Type B pancreatic cell (in vitro differentiated cells): ENCODE measurements at regions not wholly inside any gene's neighbourhood (a gene's known extent, or its start where the extent isn't known, plus 50 kb on each side); places are given as distances from the start of the nearest gene placed in this dataset.

ENCODE experiments used
- DNase-seq: peaks from one replicate; pipeline ENCODE4 v3.0.0; 2021; ENCODE audit warnings: mixed read lengths; ENCODE audit not compliant: unreplicated experiment; ENCODE audit errors: extremely low spot score
- H3K27ac Mint-ChIP-seq: 2 replicates; pipeline ENCODE4 v1.8.0; 2021; ENCODE audit warnings: mild to moderate bottlenecking, mixed read lengths
- H3K27me3 Mint-ChIP-seq: 2 replicates; pipeline ENCODE4 v1.8.0; 2021; ENCODE audit warnings: mixed read lengths
- H3K36me3 Mint-ChIP-seq: 2 replicates; pipeline ENCODE4 v1.8.0; 2021; ENCODE audit warnings: mixed read lengths
- H3K4me1 Mint-ChIP-seq: one replicate; pipeline ENCODE4 v1.8.0; 2021; ENCODE audit warnings: mixed read lengths; ENCODE audit not compliant: unreplicated experiment
- H3K4me3 Mint-ChIP-seq: 2 replicates; pipeline ENCODE4 v1.8.0; 2021; ENCODE audit warnings: mild to moderate bottlenecking, mixed read lengths
- H3K9me3 Mint-ChIP-seq: 2 replicates; pipeline ENCODE4 v1.8.0; 2021; ENCODE audit warnings: mixed read lengths
- TF ChIP-seq, protein P1 (sequence below): fragments of 200-600 bp; sonication (generic); conservative IDR thresholded peaks from 2 replicates; pipeline ENCODE4 v1.5.0; 2021; ENCODE audit warnings: antibody characterized with exemption, mild to moderate bottlenecking

DNA sequence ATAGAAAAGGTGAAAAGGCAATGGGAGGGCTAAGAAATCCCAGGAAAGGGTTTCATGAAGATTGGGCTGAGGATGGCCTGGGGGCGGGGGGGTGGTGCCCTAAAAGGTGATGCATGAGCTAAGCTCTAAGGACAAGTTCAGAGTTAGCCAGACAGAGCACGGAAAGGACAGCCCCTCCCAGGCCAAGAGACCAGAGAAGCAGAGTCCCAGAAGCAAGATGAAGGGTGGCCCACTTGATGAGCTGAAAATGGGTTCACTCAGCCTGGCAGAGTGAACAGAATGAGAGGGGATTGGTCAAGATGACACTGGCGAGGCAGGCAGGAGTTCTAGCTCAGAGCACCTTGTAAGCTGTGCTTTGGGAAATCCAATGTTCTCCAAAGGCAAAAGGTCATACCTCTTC, 89.4 kb upstream of the GPR26 start:
- Mint-ChIP-seq H3K27ac (no peak overlapping the region), H3K27me3 (peaks cover 85% of the 10 kb centered on the region), H3K9me3 (no peaks in the 10 kb centered on the region), H3K4me3 (no peak overlapping the region), H3K36me3 (no peaks in the 10 kb centered on the region), H3K4me1 (no peaks in the 10 kb centered on the region)
- no peak for DNase-seq
- TF ChIP-seq, protein P1, sequence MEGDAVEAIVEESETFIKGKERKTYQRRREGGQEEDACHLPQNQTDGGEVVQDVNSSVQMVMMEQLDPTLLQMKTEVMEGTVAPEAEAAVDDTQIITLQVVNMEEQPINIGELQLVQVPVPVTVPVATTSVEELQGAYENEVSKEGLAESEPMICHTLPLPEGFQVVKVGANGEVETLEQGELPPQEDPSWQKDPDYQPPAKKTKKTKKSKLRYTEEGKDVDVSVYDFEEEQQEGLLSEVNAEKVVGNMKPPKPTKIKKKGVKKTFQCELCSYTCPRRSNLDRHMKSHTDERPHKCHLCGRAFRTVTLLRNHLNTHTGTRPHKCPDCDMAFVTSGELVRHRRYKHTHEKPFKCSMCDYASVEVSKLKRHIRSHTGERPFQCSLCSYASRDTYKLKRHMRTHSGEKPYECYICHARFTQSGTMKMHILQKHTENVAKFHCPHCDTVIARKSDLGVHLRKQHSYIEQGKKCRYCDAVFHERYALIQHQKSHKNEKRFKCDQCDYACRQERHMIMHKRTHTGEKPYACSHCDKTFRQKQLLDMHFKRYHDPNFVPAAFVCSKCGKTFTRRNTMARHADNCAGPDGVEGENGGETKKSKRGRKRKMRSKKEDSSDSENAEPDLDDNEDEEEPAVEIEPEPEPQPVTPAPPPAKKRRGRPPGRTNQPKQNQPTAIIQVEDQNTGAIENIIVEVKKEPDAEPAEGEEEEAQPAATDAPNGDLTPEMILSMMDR: no peak

DNA sequence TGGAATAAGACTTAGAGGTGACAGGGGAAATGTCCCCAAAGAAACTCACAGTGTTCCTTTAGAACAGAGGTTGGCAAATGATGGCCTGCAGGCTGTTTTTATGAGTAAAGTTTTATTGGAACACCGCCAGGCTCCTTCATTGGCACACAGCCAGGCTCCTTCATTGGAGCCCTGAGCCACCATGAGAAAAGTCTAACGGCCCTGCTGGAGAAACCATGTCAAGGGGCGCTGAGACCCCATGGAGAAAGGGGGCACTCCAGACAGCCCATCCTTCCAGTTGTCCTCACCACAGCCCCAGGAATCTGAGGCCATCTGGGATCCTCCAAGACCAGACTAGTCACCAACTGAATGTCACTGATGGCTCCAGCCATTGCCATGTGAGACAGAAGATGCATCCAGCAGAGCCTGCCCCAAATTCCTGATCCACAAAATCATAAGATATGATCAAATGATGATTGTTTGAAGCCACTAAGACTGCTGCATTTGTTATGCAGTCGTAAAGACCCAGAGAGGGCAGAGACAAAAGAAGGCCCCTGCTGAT, 88.2 kb upstream of the GPR26 start:
- TF ChIP-seq, protein P1: no peak
- no peak overlapping the region for H3K4me3 Mint-ChIP-seq
- no peaks in the 10 kb centered on the region for H3K36me3 Mint-ChIP-seq
- no peaks in the 10 kb centered on the region for H3K9me3 Mint-ChIP-seq
- H3K27ac Mint-ChIP-seq: no peak overlapping the region
- H3K27me3 Mint-ChIP-seq: peaks cover 86% of the 10 kb centered on the region
- no peak for DNase-seq
- H3K4me1 Mint-ChIP-seq: no peaks in the 10 kb centered on the region

DNA sequence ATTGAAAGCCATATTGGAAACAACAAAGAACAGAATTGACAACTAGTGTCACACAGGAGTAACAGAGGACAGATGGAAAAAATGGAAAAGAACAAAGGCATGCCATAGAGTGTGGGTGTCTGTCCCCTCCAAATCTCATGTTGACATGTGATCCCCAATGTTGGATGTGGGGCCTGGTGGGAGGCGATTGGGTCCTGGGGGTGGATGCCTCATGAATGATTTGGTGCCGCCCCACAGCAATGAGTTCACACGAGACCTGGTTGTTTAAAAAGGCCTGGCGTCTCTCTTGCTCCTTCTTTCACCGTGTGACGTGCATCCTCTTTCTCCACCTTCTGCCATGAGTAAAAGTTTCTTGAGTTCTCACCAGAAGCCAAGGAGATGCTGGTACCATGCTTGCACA, 87.4 kb upstream of the GPR26 start:
- TF ChIP-seq, protein P1: no peak
- no peak overlapping the region for H3K27ac Mint-ChIP-seq
- no peaks in the 10 kb centered on the region for H3K9me3 Mint-ChIP-seq
- no peak overlapping the region for H3K4me3 Mint-ChIP-seq
- no peaks in the 10 kb centered on the region for H3K36me3 Mint-ChIP-seq
- H3K4me1 Mint-ChIP-seq: no peaks in the 10 kb centered on the region
- H3K27me3 Mint-ChIP-seq: peaks cover 86% of the 10 kb centered on the region
- no peak for DNase-seq

DNA sequence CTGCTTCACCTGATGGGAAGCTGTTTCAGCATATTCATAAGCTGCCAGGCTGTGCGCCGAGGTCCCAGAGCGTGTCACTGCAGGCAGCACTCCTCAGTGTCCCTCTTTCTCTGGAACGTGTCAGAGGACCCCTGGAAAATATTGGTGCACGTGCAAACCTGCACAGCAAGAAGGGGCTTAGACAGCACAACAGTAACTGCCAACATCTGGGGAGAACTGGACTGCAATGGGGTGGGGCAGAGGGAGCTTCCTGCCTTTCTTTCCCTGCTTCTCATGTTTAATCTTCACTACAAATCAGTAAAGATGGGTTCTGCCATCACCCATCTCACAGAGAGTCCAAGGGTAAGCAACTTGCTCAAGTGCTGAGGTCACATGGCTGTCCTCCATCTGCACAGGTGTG, 86.5 kb upstream of the GPR26 start:
- Mint-ChIP-seq H3K4me3 (no peak overlapping the region), H3K4me1 (no peaks in the 10 kb centered on the region)

DNA sequence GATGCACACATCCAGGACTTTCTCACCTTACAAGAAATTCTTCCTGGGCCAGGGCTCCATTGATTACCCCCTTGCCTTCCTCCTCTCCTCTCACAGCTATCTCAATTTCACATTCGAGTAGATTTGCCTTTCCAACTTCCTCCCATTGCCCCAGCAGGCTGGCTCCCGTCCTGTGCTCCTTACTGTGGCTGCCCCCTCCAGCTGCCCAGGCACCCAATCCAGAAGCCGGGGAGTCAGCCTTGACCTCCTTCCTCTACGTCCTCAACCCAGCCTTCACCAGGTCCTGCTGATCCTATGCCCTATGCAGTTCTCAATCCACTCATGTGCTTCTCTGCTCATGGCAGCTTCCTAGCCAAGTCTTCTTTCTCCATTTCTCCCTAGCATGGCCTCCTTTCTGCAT, 85.7 kb upstream of the GPR26 start:
- Mint-ChIP-seq H3K4me3 (no peak overlapping the region), H3K36me3 (no peaks in the 10 kb centered on the region), H3K27me3 (peaks cover 87% of the 10 kb centered on the region)

More for the DNA sequence above, 86.5 kb upstream of the GPR26 start:
- Mint-ChIP-seq H3K27me3 (peaks cover 86% of the 10 kb centered on the region), H3K36me3 (no peaks in the 10 kb centered on the region), H3K27ac (no peak overlapping the region), H3K9me3 (no peaks in the 10 kb centered on the region)
- TF ChIP-seq, protein P1: no peak
- no peak for DNase-seq

More for the DNA sequence above, 85.7 kb upstream of the GPR26 start:
- H3K27ac Mint-ChIP-seq: no peak overlapping the region
- DNase-seq: no peak
- H3K4me1 Mint-ChIP-seq: no peaks in the 10 kb centered on the region
- no peaks in the 10 kb centered on the region for H3K9me3 Mint-ChIP-seq
- TF ChIP-seq, protein P1: no peak
